GM20000 (cell line): ENCODE measurements at regions not wholly inside any gene's neighbourhood (a gene's known extent, or its start where the extent isn't known, plus 50 kb on each side); places are given as distances from the start of the nearest gene placed in this dataset.
"Not testable (repeated sequence)": the region's sequence is repeated elsewhere in the genome, so short reads cannot be mapped to it uniquely, and the experiment has no call there.

ENCODE experiments used
- DNase-seq: peaks from one replicate; pipeline ENCODE4 v3.0.0; 2012; ENCODE audit warnings: low spot score
- TF ChIP-seq, protein P1 (sequence below): IDR thresholded peaks from 2 replicates; pipeline ENCODE4 v1.5.1; 2012; ENCODE audit warnings: mild to moderate bottlenecking, control low read depth; ENCODE audit errors: extremely low read depth, missing control alignments

DNA sequence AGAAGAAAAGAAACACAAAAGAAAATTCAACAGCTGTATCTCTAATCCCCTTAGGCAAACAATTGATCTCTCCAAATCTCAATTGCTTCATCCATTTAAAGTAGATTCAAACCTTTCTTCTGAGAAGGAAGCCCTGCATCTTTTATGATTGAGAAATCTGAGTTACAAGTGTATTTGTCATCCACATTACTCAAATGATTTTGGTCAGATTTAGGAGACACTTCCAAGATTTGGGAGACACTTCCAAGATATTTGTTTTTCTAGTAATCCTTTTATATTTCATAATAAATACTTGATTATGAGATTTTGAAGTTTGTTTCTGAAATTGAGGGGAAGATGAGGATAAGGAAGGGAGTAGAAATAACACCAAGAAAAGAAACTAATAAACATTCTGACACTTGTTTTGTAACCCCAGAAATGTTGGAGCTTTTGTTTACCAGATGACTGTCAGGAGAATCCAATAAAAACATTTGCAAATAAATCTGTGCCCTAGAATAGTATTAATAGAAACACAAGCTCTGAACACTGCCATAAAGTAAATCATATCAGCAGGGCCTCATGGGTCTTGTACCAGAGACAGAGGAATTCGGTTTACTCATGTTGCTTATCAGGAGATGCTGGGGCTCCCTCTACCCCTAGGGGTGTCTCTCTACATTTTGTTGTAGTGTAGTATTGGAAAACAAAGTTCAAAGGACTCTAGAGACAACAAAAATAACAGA is 314.3 kb upstream of the NT5E start:
- no peak for DNase-seq
- TF ChIP-seq, protein P1, sequence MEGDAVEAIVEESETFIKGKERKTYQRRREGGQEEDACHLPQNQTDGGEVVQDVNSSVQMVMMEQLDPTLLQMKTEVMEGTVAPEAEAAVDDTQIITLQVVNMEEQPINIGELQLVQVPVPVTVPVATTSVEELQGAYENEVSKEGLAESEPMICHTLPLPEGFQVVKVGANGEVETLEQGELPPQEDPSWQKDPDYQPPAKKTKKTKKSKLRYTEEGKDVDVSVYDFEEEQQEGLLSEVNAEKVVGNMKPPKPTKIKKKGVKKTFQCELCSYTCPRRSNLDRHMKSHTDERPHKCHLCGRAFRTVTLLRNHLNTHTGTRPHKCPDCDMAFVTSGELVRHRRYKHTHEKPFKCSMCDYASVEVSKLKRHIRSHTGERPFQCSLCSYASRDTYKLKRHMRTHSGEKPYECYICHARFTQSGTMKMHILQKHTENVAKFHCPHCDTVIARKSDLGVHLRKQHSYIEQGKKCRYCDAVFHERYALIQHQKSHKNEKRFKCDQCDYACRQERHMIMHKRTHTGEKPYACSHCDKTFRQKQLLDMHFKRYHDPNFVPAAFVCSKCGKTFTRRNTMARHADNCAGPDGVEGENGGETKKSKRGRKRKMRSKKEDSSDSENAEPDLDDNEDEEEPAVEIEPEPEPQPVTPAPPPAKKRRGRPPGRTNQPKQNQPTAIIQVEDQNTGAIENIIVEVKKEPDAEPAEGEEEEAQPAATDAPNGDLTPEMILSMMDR = no peak

DNA sequence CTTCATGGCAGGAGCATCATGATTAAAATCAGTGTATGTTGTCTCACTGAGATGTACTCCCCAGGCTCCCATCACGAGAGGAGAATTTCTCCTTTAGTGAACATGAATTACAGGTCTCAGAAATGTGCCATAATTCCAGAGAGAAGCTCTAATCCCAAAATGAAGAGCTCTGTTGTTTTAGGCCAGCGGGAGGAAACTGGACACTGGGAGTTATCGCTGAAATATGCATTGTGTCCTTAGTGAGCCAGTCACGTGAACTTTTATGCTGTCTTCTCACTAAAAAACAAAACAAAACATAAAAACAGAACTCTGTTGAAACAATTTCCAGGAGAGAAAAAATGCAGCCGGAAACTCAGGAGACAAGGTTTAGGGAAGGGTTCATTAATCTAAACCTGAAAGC is 315.7 kb upstream of the NT5E start:
- TF ChIP-seq, protein P1 = no peak
- no peak for DNase-seq

- DNase-seq = no peak
- TF ChIP-seq, protein P1 = no peak
Measured at GRCh38 chr6:85132091-85132490, 317.8 kb upstream of the NT5E start.

DNA sequence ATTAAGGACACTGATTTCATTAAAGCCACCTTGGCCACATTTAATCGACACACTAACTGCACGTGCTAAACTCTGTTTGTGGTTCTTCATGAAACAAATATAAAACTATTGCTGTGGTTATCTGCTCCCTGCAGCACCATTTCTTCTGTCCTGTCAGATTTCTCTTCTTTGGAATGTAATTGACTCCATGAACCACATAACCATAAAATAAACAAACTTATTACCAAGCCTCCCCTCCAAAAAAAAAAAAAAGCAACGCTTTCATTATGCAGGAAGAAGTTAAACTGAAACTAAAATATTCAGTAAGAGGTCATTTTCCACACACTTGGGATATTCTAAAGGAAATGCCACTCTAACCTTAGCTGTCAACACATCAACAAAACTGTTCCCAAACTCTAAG is 319.1 kb upstream of the NT5E start:
- DNase-seq = no peak
- TF ChIP-seq, protein P1 = no peak

GRCh38 chr6:85129881-85130280 is 320.0 kb upstream of the NT5E start:
- DNase-seq = no peak
- TF ChIP-seq, protein P1 = no peak

GRCh38 chr6:85128781-85129180 is 321.1 kb upstream of the NT5E start:
- TF ChIP-seq, protein P1 = no peak
- DNase-seq = no peak

DNA sequence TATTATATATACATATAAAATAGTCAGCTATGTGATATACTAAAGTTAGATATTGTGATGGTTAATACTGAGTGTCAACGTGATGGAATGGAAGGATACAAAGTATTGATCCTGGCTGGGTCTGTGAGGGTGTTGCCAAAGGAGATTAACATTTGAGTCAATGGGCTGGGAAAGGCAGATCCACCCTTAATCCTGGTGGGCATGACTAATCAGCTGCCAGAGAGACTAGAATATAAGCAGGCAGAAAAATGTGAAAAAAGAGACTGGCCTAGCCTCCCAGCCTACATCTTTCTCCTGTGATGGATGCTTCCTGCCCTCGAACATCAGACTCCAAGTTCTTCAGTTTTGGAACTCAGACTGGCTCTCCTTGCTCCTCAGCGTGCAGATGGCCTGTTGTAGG is 321.6 kb upstream of the NT5E start:
- not testable (repeated sequence) for DNase-seq

DNA sequence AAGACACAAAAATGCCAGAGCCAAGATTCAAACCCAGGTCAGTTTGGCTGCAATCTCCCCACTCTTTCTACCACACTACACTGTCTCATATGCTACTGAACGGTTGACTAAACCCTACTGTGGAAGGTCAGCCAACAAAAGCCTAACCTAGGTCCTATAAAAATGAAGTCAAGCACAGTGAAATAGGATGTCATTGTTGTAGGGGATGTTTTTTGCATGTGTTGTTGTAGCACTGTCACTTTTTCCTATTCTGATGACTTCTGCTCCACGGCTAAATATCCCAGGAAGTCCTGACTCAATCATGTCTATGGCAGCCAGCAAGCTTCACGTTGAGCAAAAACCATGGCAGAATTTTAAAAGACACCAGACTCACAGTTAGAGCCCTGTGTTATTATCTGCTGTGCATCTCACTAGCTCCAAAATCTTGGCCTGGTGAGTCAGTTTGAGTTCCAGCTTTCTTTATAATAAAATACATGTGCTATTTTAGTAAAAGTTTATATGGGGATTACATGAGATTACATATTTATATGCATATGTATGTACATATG is 322.1 kb upstream of the NT5E start:
- no peak for DNase-seq
- TF ChIP-seq, protein P1 = no peak
